ENCODE measurements at regions not wholly inside any gene's neighbourhood (a gene's known extent, or its start where the extent isn't known, plus 50 kb on each side); places are given as distances from the start of the nearest gene placed in this dataset.
"Not testable (repeated sequence)": the region's sequence is repeated elsewhere in the genome, so short reads cannot be mapped to it uniquely, and the experiment has no call there.

DNA sequence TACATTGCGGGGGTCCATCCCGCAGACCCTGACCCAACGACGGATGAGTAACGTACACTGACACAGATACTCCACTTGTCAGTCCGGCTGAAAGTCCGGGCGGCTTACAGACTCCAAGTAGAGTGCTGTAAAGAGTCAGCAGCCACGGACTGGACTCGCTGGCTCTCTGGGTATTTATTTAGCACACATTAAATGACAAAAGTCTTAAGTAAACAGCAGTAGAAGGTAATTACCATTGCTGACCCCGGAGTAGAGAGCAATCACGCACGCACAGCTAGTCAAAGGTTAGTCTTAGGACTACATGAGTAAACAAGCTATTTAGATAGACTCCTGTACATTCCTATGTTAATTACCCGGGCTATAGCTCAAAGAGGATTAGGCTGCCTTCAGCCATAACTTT, 780.9 kb downstream of the RPS29 start:
- DNase-seq: no peak

DNA sequence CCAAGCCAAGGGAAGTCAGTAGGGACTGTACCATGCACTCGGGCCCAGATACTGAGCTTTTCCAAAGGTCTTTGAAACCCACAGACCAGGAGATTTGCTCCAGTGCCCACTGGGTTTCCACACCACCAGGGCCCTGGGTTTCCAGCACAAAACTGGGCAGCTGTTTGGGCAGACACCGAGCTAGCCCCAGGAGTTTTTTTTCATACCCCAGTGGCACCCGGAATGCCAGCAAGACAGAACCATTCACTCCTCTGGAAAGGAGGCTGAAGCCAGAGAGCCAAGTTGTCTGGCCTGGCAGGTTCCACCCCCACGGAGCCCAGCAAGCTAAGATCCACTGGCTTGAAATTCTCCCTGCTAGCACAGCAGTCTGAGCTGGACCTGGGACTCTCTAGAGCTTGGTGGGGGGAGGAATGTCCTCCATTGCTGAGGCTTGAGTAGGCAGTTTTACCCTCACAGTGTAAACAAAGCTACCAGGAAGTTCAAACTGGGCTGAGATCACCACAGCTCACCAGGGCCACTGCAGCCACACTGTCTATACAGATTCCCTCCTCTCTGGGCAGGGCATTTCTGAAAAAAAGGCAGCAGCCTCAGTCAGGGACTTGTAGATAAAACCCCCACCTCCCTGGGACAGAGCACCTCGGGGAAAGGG, 793.7 kb downstream of the RPS29 start:
- no peak for DNase-seq

DNA sequence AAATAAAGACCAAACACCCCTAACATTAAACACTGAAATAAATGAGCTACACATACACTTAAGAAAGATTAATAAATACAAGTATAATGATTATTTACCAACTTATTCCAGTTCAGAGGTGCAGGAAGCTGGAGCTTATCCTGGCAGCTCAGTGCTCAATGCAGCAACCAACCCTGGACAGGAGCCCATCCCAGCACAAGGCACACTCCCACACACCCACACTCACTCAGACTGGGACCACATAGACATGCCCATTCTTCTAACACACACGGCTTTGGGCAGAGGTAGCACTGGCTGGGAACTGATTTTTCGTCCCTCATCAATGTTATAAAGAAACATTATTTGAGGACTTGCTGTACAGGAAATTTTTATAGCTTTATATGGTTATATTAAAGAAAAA, 797.4 kb downstream of the RPS29 start:
- no peak for DNase-seq

DNA sequence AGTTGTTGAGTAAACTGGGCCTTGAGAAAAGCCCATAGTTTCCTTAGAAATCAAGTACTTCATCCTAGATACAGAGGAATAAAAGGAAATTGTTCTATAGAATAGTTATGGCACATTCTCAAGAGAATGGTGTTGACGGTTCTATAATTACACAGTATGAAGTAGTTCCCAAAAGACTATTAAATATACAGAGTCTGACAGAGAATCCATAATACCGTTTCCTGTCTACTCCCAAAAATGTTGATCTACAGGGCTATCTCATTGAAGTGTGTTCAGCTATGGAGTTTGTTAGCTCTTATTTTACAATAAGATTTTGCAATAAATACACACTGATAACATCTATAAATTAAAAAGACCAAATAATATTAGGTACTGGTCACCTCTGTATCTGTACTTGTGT, 799.7 kb downstream of the RPS29 start:
- DNase-seq: no peak

DNA sequence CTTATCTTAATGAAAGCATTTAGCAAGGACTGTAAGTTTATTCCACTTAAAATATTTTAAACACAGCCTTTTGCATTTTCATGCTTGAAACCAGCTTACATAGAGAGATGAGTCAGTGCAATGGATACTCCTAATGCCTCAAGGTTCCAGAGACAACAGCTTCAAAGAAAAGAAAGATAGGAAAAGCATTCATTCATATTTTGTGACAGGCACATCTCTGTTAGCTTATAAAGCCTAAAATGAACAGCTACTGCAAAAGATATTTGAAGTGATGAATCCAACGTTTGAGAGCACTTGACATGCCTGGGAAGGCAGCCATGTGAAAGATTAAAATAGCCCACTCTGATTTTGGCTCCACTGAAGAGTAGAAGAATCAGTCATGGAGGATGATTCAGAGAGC, 814.5 kb downstream of the RPS29 start:
- DNase-seq: no peak

DNA sequence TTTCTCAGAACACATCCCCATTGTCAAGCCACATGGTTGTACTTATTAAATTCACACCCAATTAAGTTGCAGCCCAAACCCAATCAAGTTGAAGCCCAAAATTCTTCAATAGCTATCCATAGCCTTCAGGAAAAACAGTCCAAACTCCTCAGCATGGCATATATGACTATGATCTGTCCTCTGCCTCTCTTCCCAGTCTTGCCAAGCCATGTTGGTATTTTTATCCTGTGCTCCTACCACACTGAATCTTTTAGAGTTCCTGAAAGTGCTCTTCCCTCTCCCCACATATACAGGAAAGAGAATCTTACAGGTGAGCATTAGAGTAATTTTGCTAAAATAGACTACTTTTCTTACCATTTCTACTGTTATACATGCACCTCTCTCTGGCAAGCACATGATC, 834.9 kb downstream of the RPS29 start:
- DNase-seq: no peak

DNA sequence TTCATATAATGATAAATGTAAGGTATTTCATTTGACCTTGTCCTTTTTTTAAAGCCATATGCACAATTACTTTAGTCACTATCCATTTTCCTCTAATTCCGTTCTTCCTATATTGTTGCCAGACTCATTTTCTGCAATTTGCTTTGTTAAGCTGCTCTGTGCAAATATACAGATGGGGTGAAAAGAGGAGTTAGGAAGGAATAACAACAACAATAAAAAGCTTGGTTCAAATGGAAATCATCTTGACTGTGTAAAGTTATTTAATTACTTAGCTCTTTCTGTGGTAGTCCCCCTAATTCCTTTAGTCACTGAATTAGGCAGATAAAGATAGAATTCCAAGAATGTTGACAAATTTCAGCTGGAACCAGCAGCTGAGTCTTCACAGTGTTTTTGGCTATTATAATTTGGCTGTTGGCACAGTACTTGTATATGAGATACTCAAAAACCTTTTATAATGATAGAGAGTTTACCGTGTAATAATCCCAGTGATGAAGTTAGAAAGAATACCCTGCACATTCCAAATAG, 838.0 kb downstream of the RPS29 start:
- no peak for DNase-seq

DNA sequence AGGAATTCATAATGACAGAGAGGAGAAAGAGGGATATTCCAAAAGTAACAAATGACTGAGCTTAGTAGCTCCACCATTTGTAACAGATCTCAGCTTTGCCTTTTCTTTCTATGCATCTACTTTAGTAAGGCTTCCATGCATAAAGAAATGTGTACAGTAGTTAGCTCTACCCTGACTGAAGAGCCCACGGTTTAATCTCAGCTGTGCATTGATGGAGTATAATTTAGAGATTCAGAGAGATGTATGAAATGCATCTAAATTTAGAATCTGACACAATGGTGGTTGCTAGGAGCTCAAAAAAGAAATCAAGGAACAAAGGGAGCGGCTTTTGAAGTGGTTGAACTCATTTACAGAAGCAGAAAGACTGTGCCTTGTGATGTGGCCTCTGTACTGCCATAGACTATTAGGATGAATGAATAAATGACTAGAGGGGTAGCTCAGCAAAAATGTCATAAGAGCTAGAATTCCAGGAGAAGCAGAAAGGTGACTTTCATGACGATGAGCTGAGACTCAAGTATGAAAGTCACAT, 838.6 kb downstream of the RPS29 start:
- no peak for DNase-seq

DNA sequence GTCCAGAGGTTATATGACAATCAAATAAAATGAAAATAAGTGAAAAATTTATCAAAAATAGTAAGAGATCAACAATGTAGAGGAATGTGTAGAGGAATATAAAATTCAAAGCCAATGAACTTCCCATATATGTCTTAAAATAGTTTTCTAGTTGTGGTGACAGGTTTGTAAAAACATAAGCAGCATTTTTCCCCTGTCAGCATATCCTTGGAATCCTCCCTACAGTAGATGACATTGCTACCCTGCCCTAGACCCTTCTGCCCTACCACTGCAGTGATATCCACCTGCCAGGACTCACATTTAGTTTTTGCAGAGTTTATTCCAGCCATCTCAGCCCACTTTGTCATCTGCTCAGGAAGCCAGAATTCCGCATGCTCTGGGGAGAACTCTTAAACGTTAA, 842.0 kb downstream of the RPS29 start:
- DNase-seq: no peak

DNA sequence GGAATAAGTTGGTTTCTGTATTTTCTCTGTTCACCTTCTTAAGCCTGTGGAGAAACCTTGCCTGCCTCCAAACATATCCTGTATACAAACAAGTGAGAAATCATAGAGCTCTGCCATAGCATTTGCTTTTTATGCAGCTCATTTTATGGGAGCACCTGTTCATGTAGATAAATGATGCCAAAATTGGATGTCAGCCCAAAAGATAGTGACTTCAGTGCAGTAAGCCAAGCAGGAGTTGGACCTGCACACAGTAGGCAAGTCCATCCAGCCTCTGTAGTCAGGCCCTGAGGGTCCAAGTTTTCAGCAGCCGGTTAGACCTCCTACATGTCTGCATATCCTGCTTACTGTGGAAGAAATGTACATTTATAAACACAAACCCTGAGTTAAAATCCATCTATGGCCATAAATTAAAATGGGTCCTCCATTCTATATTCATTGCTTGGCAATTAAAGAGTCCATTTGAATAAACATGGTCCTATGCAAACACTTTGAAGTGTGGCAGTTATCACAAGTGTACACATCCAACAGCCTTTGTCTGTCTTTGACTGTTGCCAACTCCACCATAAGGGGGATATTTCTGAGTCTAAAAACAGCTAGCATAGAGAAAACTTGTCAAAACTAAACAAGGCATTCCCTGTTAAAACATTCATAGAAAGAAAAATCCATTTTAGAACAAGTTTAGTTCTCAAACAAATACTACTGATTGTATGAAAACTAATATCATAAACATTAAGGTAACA, 847.8 kb downstream of the RPS29 start:
- no peak for DNase-seq

DNA sequence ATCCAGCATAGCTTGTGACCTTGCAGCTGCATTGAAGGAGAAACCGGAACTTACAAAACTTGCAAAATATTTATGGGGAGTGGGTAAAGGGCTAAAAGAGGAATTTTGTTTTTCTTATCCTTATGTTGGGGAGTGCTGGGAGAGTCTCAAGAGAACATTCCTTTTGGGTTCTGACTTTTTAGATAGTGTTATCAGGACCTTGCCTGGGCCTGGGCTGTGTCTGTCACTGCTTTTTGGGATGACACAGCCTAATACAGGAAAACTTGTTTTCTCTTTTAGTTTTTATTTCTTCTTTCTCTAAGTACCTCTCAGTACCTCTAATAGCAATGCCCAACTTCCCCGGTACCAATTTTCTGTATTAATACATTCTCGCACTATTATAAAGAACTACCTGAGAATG, 850.6 kb downstream of the RPS29 start:
- no peak for DNase-seq

DNA sequence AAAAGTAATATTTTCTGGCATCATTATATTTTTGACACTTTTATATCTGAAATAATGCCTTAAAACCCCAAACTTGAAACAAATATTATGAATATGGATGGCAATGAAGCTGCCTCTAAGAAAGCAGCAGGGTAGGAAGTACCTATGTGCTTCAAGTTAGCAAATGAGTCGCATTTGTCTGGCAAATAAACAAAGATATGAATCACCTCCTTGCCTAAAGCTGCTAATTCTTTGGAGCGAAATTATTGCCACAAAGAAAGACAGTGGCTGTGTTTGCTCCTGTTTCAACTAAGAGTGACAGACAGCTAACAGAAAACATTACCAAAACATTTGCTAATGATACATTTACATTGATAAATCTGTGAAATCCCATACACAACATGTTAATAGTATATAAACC, 854.9 kb downstream of the RPS29 start:
- no peak for DNase-seq

DNA sequence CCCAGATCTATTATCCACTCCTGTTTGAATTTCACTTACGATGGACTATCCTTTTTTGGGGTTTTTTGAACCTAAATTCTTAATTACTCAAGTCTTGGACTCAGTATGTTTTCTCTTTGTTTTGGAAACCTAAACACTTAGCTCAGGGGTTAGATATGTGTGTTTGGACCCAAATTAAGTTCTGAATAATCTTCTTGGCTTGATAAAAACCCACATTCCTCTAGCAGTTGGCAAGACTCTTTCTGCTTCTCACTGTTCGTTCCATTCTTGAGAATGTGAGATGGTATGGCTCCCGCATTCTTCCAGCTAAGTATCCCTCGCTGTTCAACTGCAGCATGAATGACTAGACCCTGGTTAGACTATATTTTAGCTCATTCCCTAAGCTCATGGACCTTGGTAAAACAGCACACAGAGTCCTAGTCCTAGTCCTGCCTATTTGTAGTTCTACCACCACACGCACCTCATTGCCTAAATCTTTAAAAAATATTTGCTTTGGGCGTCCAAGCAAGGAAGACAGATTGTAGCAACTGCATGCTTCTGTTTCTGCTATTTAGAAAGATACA, 860.0 kb downstream of the RPS29 start:
- no peak for DNase-seq

DNA sequence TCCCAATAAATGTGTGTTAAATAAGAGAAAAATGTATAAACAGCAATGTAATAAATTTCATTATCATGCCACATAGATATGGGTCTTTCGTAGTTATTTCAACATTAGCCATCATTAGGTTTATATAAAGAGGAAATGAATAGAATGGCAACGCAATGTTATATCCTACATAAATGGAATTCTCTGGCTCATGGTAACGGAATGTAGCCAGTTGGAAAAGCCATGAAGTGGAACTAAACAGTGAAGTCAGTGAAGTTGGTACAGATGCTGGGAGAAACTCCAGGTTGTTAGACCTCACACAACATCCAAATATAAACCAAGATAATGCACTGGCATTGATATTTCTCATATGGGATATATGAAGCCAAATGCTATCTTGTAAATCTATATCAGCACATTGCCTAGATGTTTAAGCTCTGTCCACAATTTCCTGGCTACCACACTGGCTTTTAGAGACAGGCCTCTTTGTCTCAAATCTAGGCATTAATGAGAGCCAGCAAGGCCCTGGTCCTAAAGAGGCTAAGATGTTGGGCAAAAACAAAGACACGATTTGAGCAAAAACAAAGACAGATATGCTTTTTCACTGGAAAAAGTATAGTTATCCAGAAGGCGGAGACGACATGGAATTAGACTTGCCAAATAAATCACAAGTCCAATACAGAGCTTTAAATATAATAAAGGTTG, 861.0 kb downstream of the RPS29 start:
- no peak for DNase-seq

DNA sequence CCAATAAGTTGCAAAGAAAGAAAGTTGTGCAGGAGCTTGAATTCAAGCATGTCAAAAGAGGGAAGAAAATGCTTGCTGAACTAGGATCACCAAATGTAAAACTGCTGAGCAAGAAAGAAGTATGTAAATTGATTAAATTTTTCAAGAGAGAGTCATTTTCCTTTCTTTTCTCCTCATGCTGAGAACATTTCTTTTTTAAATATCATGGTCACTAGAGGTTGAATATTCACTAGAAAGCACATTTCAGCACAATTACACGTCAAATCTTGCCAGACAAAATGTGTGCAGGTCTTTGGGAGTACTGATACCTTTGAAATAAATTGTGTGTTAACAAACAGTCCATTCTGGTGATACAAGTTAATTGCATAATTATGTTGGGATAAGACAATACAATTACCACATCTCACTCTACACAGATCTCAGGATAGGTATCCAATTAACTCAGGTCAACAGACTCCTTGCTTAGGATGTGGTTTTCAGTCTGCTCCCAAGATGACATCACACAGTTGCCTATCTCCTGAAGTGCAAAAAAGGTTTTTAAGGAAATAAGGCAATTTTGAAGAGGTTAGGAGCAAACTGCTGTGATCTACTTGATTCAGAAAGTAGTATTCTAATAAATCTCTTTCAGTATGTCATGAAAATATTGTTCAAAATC, 862.2 kb downstream of the RPS29 start:
- DNase-seq: no peak

DNA sequence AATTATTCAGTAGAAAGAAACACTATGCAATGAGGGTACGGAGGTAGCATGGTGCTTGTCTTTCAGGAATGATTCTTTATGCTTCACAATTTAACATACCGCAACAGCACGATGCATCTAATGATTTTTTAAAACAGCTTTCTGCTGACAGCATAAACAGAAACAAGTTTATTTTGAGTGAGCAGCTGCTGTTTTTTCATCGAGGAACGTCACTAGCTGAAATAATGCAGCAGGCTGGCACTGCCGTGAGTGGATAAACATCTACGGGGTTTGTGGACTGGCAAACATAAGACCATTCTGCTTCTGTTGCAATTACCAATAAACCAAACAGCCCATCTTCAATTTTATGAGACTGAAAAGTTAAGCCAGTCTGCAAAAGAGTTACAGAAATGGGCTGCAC, 871.8 kb downstream of the RPS29 start:
- DNase-seq: no peak

DNA sequence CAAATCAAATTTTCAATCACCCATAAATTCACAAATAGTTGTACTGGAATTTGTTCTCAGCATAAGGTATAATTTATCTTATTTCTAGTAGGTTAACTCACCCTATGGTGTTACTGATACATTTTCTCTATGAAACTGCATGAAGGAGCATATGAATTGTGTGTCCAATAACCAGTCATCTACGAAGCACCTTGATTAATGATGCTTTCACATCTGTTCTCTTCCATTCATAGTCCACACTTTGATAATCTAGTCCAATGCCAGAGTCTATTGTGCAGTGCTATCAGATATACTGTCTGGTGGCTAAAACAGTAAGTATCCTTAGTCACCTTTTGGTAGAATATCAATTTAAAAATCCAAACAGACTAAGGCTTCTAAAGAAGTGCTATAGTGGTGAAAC, 876.0 kb downstream of the RPS29 start:
- no peak for DNase-seq

DNA sequence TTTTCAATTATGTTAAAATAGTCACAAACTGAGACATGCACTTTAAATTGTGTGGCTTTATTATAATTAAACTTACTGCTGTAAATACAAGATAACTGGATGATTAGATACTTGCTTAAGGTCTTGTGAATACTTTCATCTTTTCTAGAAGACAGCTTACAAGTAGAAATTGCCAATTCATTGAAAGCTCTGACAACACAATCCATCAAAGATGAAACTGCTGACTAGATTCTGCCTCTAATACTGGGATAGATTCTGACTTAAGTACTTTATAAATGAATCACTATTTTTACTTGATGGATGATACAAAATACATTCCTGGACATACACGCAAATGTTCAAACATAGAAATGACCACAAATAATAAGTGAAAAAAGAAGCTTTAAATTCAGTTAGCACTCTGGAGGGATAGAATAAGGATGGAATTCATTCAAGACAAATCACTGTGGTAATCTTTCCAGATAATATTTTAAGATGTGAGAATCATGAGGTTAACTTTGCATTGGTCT, 876.8 kb downstream of the RPS29 start:
- DNase-seq: no peak

DNA sequence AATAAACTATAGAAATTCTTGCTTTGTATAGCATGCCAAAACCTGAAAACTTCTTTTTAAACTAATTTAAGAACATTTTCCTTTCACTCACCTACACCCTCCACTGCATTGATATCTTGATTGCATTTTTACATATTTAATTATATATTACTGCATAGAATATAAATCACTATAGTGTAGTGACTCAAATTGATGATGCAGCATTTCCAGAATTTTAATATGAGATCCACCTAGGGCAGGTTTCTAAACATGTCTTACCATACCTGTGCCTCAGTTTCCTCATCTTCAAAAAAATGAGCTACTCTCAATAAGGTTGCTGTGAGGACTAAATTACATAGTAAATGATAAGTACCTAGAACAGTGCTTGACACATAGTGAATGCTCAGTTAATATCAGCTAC, 881.5 kb downstream of the RPS29 start:
- no peak for DNase-seq

DNA sequence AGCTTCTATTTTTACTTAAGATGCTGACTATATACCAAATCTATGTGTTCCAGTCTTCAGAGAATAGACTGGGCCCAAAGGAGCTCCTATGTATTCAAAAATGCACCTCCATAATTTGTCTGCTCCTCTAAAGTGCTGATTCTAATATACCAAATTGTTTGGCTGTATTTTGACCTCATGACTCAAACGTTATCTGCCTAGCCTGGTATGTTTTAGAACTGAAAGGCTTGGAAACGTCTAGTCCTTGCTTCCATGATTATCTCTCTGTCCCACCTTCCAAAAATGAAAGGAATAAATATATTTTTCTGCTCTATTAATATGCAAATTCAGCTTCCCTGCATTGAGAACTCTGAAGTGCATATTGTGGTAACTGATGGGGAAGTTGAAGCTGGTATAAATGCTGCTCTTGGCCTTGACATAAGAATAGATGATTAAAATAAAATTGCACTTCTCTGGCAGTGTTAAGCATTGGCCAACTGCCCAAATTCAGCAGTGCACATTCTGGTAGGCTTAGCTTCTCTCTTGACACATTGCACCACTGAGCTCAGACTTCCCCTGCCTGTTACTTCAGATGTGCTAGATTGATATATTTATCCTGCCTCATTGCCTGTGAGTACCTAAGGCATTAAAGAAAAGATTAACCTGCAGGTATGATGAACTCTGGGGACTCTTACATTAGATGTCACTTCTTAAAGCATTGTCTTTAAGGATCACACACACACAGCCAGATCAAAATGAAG, 882.3 kb downstream of the RPS29 start:
- DNase-seq: no peak

DNA sequence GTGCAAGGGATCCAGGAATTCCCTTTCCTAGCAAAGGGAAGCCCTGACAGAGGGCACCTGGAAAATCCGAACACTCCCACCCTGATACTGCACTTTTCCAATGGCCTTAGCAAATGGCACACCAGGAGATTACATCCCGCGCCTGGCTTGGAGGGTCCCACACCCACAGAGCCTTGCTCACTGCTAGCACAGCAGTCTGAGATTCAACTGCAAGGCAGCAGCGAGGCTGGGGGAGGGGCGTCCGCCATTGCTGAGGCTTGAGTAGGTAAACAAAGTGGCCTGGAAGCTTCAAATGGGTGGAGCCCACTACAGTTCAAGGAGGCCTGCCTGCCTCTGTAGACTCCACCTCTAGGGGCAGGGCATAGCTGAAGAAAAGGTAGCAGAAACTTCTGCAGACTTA, 888.8 kb downstream of the RPS29 start:
- DNase-seq: not testable (repeated sequence)

DNA sequence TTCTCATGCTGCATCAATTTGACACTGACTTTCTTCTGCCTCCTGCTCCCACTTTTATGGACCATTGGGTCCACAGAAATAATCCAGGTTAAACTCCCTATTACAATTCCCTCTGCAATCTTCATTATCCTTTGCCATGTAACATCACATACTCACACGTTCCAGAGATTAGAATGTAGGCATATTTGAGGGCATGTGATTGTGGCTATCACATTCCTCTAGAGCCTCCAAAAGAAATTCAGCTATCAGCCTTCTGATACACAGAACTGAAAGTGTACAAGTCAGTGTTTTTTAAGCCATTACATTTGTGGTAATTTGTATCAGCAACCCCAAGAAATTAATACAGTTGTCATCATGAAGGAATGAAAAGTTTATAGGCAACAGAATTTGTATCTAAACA, 892.4 kb downstream of the RPS29 start:
- DNase-seq: no peak

Data from NCI-H2171 treated with DMSO at 0.1 percent for 48 hours (cell line).